Testis (tissue), 2 donors: ENCODE measurements at regions not wholly inside any gene's neighbourhood (a gene's known extent, or its start where the extent isn't known, plus 50 kb on each side); places are given as distances from the start of the nearest gene placed in this dataset.

Experiments
- POLR2A ChIP-seq: fragments of 450-650 bp; IDR thresholded peaks from one replicate; pipeline ENCODE4 v1.6.1; 2017; ENCODE audit warnings: antibody characterized with exemption, mild to moderate bottlenecking, moderate library complexity
- TF ChIP-seq, protein P1 (sequence below), 3 experiments: fragments of 450-650 bp in 2 of 3; fragments of 200-600 bp in 1 of 3; sonication (generic) in 1 of 3; IDR thresholded peaks; one replicate each; pipeline ENCODE4 v1.5.1; 2016 to 2019; ENCODE audit warnings: antibody characterized with exemption in 3 of 3, mild to moderate bottlenecking in 2 of 3, moderate library complexity in 1 of 3

DNA sequence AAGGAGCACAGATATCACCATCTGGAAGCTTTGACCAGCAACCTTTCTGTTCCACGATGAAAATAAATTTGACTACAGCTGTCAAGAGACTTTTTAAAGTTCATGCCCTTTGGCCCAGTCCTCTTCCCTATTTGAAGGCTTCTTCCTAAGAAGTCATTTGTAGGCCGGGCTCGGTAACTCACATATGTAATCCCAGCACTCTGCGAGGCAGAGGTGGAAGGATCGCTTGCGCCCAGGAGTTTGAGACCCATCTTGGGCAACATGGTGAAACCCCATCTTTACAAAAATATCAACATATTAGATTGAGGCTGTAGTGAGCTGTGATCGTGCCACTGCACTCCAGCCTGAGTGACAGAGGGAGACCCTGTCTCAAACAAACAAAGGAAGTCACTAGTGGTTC, 58.3 kb upstream of the IFFO2 start:
- TF ChIP-seq, protein P1, sequence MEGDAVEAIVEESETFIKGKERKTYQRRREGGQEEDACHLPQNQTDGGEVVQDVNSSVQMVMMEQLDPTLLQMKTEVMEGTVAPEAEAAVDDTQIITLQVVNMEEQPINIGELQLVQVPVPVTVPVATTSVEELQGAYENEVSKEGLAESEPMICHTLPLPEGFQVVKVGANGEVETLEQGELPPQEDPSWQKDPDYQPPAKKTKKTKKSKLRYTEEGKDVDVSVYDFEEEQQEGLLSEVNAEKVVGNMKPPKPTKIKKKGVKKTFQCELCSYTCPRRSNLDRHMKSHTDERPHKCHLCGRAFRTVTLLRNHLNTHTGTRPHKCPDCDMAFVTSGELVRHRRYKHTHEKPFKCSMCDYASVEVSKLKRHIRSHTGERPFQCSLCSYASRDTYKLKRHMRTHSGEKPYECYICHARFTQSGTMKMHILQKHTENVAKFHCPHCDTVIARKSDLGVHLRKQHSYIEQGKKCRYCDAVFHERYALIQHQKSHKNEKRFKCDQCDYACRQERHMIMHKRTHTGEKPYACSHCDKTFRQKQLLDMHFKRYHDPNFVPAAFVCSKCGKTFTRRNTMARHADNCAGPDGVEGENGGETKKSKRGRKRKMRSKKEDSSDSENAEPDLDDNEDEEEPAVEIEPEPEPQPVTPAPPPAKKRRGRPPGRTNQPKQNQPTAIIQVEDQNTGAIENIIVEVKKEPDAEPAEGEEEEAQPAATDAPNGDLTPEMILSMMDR (IDR thresholded peaks at IDR 0.05), result no peak
- TF ChIP-seq POLR2A, result no peak
